HL-60 (cell line): ENCODE measurements at regions not wholly inside any gene's neighbourhood (a gene's known extent, or its start where the extent isn't known, plus 50 kb on each side); places are given as distances from the start of the nearest gene placed in this dataset.

Experiments
- GABPA ChIP-seq: IDR thresholded peaks from 2 replicates; pipeline ENCODE4 v1.6.1; 2012; ENCODE audit warnings: low read depth
- POLR2AphosphoS5 ChIP-seq: IDR thresholded peaks from 2 replicates; pipeline ENCODE4 v1.6.1; 2012; ENCODE audit warnings: low read depth
- REST ChIP-seq: IDR thresholded peaks from 2 replicates; pipeline ENCODE4 v1.6.1; 2012; ENCODE audit warnings: low read depth; ENCODE audit not compliant: insufficient replicate concordance
- TF ChIP-seq, protein P1 (sequence below): IDR thresholded peaks from one replicate; pipeline ENCODE4 v1.5.1; 2011; ENCODE audit warnings: low read length, control low read depth, inconsistent platforms; ENCODE audit not compliant: insufficient read depth

DNA sequence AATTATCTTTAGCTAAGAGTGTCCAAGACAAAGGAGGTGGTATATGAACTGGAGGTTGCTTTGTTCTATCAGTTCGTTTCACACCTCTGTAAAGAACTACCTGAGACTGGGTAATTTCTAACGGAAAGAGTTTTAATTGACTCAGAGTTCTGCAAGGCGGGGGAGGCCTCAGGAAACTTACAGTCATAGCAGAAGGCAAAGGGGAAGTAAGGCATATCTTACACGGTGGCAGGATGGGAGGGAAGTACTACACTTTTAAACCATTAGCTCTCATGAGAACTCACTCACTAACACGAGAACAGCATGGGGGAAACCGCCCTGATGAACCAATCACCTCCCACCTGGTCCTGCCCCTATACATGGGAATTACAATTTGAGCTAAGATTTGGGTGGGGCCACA is 1202.3 kb upstream of the LRRTM3 start:
- TF ChIP-seq, protein P1, sequence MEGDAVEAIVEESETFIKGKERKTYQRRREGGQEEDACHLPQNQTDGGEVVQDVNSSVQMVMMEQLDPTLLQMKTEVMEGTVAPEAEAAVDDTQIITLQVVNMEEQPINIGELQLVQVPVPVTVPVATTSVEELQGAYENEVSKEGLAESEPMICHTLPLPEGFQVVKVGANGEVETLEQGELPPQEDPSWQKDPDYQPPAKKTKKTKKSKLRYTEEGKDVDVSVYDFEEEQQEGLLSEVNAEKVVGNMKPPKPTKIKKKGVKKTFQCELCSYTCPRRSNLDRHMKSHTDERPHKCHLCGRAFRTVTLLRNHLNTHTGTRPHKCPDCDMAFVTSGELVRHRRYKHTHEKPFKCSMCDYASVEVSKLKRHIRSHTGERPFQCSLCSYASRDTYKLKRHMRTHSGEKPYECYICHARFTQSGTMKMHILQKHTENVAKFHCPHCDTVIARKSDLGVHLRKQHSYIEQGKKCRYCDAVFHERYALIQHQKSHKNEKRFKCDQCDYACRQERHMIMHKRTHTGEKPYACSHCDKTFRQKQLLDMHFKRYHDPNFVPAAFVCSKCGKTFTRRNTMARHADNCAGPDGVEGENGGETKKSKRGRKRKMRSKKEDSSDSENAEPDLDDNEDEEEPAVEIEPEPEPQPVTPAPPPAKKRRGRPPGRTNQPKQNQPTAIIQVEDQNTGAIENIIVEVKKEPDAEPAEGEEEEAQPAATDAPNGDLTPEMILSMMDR = no peak
- TF ChIP-seq REST = no peak
- TF ChIP-seq POLR2AphosphoS5 = no peak
- no peak for TF ChIP-seq GABPA
